Ovary (tissue), 7 donors: ENCODE measurements at regions not wholly inside any gene's neighbourhood (a gene's known extent, or its start where the extent isn't known, plus 50 kb on each side); places are given as distances from the start of the nearest gene placed in this dataset.

Experiments
- DNase-seq, 5 donors: peaks; one replicate each; pipeline ENCODE4 v3.0.0-alpha.2; 2019 to 2020
- H3K27ac ChIP-seq, 2 donors: fragments of 200-600 bp; one replicate each; pipeline versions ENCODE4 v1.5.1 to v1.8.0; 2019 to 2022
- H3K27me3 ChIP-seq: fragments of 200-600 bp; one replicate; pipeline ENCODE4 v1.8.0; 2022
- H3K36me3 ChIP-seq: fragments of 200-600 bp; sonication (generic); one replicate; pipeline ENCODE4 v1.5.1; 2019
- H3K4me1 ChIP-seq: one replicate; pipeline ENCODE4 v1.8.1; 2013; ENCODE audit warnings: mild to moderate bottlenecking, moderate library complexity; ENCODE audit not compliant: insufficient read depth
- H3K4me3 ChIP-seq: fragments of 200-600 bp; sonication (generic); one replicate; pipeline ENCODE4 v1.5.1; 2017
- H3K9me3 ChIP-seq, 2 donors: fragments of 200-600 bp in 1 of 2; sonication (generic) in 1 of 2; one replicate each; pipeline versions ENCODE4 v1.5.1 to v1.8.1; 2013 to 2019; ENCODE audit warnings: mild to moderate bottlenecking in 1 of 2, moderate library complexity in 1 of 2
- EP300 ChIP-seq: sonication (generic); formaldehyde crosslinking; IDR thresholded peaks from one replicate; pipeline ENCODE4 v1.6.1; 2017; ENCODE audit warnings: antibody characterized with exemption
- POLR2A ChIP-seq: fragments of 450-650 bp; IDR thresholded peaks from one replicate; pipeline ENCODE4 v1.6.1; 2017; ENCODE audit warnings: antibody characterized with exemption, mild to moderate bottlenecking, moderate library complexity
- WGBS, 3 donors: extraction: QIAGEN DNeasy Blood & Tissue Kit in 1 of 3; methylation state at CpG; one replicate each; pipeline versions ENCODE4 v1.1.5 to v1.1.7; 2013 to 2017; 5-methylcytosine and 5-hydroxymethylcytosine counted together
- intact Hi-C, 4 donors: fragments of 100-400 bp; cut with DNase I; formaldehyde crosslinking; loops; one replicate each; pipeline versions ENCODE4 v1.11.0 to v1.15.1; 2022 to 2023
- TF ChIP-seq, protein P1 (sequence below), 3 donors: fragments of 450-650 bp in 2 of 3; fragments of 200-600 bp in 1 of 3; IDR thresholded peaks; one replicate each; pipeline versions ENCODE4 v1.5.1 to v1.8.0; 2016 to 2022; ENCODE audit warnings: antibody characterized with exemption in 3 of 3, mild to moderate bottlenecking in 1 of 3
- donor health status: DM: no; HTN: no; CAD: no; lungs with moderate emphysema.
- donor health status: DM: no; HTN: no; CAD: no.
- donor health status: Bipolar disorder and iron deficiency.
- donor health status: DM: no; HTN: no; CAD: no.
- donor health status: DM: yes; HTN: yes; CAD: no.

DNA sequence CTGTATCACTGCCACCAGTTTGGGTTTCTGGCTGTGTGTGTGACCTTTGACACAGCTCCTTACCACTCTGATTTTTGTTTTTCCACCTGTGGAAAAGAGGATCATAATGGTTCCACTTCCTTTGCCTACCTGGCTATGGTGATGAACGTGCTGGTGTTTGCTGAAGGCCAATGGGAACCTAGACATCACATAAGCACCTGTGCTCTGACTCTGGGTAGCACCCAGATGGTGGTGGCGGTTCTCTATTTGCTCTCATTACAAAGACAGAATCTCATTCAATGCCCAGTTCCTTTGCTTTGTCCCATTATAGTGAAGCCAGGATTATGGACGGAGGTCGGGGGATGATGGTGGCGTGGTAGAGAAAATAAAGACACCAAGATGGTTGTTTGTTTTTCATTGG, 121.2 kb upstream of the GATA6 start:
- DNase-seq = no peak
- intact Hi-C loops = no loop called here
- no peaks in the 10 kb centered on the region for H3K27me3 ChIP-seq
- H3K27ac ChIP-seq = no peak overlapping the region
- H3K4me1 ChIP-seq = no peaks in the 10 kb centered on the region
- no peaks in the 10 kb centered on the region for H3K9me3 ChIP-seq
- no peaks in the 10 kb centered on the region for H3K36me3 ChIP-seq
- TF ChIP-seq, protein P1, sequence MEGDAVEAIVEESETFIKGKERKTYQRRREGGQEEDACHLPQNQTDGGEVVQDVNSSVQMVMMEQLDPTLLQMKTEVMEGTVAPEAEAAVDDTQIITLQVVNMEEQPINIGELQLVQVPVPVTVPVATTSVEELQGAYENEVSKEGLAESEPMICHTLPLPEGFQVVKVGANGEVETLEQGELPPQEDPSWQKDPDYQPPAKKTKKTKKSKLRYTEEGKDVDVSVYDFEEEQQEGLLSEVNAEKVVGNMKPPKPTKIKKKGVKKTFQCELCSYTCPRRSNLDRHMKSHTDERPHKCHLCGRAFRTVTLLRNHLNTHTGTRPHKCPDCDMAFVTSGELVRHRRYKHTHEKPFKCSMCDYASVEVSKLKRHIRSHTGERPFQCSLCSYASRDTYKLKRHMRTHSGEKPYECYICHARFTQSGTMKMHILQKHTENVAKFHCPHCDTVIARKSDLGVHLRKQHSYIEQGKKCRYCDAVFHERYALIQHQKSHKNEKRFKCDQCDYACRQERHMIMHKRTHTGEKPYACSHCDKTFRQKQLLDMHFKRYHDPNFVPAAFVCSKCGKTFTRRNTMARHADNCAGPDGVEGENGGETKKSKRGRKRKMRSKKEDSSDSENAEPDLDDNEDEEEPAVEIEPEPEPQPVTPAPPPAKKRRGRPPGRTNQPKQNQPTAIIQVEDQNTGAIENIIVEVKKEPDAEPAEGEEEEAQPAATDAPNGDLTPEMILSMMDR (IDR thresholded peaks at IDR 0.05) = no peak
- no peak for TF ChIP-seq POLR2A
- TF ChIP-seq EP300 = no peak
- WGBS, 3 donors = 90 to 95% (median 94%) methylated on average over 5 of the region's 5 CpGs
- no peak overlapping the region for H3K4me3 ChIP-seq

DNA sequence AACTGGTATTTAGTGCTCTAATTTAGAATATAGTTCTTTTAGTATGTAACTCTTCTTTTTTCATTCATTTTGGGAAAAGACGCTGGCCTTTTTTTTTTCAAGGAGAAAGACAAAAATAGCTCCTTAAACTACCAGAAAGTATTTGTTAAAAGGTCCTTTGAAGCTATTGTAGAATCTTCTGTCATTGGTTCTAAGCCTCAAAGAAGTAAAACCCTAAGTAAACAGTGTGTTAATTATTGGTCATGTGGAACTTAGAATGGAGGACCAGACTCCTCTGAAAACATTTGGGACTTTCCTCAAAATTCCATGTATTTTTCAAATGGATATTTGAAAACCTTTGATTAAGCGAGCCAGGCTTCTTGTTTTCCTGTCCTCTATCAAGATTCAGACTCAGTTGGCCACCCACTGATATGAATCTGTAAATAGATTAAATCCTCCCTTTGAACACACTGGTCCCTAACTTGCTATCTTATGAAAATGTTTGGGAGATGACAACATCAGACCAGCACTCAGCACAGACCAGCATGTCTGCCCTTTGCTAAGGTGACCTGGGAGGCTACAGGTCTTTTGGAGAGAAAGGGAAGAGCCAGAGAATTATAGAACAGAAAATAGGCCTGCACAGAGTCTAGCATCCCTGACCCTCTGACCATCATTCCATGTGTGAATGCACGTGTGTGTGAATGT, 120.3 kb upstream of the GATA6 start:
- DNase-seq = no peak
- no peak overlapping the region for H3K4me3 ChIP-seq
- no peaks in the 10 kb centered on the region for H3K4me1 ChIP-seq
- intact Hi-C loops = no loop called here
- no peaks in the 10 kb centered on the region for H3K27me3 ChIP-seq
- TF ChIP-seq EP300 (no peak), POLR2A (no peak)
- TF ChIP-seq, protein P1 (IDR thresholded peaks at IDR 0.05) = no peak
- H3K27ac ChIP-seq = no peak overlapping the region
- WGBS, 3 donors = 77 to 85% (median 83%) methylated on average over 3 of the region's 3 CpGs
- H3K36me3 ChIP-seq = no peaks in the 10 kb centered on the region
- no peaks in the 10 kb centered on the region for H3K9me3 ChIP-seq

DNA sequence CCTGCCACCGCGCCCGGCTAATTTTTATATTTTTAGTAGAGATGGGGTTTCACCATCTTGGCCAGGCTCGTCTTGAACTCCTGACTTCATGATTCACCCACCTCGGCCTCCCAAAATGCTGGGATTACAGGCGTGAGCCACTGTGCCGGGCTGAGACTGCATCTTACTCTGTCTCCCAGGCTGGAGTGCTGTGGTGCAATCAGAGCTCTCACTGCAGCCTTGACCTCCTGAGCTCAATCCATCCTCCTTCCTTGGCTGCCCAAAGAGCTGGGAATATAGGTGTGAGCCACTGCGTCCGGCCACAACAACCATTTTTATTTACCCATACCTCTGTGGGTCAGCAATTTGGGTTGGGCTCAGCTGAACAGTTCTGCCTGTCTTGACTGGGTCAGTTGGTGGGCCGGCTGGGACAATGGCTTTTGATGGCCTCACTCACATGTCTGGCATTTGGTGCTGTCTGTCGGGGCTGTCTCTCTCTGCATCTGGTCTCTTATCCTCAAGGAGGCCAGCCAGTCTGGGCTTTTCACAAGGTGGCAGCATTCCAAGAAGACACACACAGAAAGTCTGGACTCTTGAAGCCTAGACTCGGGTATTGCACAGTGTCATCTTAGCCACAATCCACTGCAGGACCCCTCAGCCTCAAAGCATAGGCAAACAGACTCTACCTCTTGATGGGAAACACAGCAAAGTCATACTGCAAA, 116.8 kb upstream of the GATA6 start:
- no peak overlapping the region for H3K27ac ChIP-seq
- no peak overlapping the region for H3K4me3 ChIP-seq
- intact Hi-C loops = no loop called here
- H3K36me3 ChIP-seq = no peaks in the 10 kb centered on the region
- 68 to 75% (median 70%) methylated on average over 12 of the region's 12 CpGs for WGBS, 3 donors
- TF ChIP-seq POLR2A = no peak
- DNase-seq = no peak
- no peaks in the 10 kb centered on the region for H3K9me3 ChIP-seq
- H3K27me3 ChIP-seq = no peaks in the 10 kb centered on the region
- H3K4me1 ChIP-seq = no peaks in the 10 kb centered on the region

DNA sequence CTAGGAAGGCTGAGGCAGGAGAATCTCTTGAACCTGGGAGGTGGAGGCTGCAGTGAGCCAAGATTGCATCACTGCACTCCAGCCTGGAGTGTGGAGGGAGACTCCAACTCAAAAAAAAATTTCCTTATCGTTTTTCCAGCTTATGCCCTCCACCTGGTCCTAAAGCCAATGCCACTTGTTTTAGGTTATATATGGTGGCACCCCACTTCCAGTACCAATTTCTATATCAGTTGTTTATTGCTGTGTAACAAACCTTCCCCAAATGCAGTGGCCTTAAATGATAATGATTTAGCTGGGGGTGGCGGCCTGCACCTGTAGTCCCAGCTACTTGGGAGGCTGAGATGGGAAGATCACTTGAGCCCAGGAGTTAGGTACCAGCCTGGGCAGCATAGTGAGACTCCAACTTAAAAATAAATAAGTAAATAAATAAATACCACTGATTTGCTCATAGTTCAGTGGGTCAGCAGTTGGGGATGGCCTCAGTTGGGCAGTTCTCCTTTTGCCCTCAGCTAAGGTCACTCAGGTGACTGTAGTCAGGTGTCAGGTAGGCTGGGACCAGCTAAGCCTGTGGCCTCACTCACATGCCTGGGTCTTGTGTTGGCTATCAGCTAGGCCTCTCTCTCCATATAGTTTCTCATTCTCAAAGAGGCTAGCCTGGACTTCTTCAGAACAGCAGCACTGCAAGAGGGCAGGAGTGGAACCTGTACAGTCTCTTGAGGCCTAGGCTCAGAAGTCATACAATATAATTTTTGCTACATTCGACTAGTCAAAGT, 113.7 kb upstream of the GATA6 start:
- WGBS, 3 donors = 88 to 90% (median 89%) methylated on average over 3 of the region's 3 CpGs
- DNase-seq = no peak
- intact Hi-C loops = no loop called here
- Histone ChIP-seq H3K9me3 (no peaks in the 10 kb centered on the region), H3K4me3 (no peak overlapping the region), H3K27me3 (no peaks in the 10 kb centered on the region), H3K36me3 (no peaks in the 10 kb centered on the region), H3K27ac (no peak overlapping the region), H3K4me1 (no peaks in the 10 kb centered on the region)
- TF ChIP-seq, protein P1 (IDR thresholded peaks at IDR 0.05) = no peak
- TF ChIP-seq POLR2A (no peak), EP300 (no peak)
